Hematopoietic multipotent progenitor cell treated with erythropoietin and hydrocortisone succinate and interleukin-3 and kit ligand, for 6 days (in vitro differentiated cells): ENCODE measurements at regions not wholly inside any gene's neighbourhood (a gene's known extent, or its start where the extent isn't known, plus 50 kb on each side); places are given as distances from the start of the nearest gene placed in this dataset.

ENCODE experiments used
- DNase-seq: peaks from one replicate; pipeline ENCODE4 v3.0.0-alpha.2; 2015

- peak; percentile 47 for DNase-seq
Observed at GRCh38 chr3:72143966-72144717, 359.2 kb upstream of the PROK2 start.

DNA sequence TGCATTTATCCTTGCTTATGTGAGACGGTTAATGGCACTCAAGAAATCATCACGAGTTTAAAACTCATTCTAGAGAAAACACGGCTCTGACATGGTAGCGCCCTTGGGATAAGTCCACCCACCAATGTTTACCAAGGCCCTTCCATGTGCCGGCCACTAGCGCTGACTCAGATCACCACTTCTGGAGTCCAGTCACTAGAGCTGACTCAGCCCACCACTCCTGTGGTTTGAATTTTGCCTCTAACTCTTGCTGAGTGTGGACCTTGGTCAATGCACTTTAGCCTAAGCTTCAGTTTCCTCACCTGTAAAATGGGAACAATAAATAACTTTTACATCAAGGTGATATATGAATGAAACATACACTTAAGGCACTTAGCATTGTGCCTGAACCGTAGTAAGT is 358.4 kb upstream of the PROK2 start:
- no peak for DNase-seq

- DNase-seq: no peak
Observed at GRCh38 chr3:72142028-72142427, 357.1 kb upstream of the PROK2 start.

DNA sequence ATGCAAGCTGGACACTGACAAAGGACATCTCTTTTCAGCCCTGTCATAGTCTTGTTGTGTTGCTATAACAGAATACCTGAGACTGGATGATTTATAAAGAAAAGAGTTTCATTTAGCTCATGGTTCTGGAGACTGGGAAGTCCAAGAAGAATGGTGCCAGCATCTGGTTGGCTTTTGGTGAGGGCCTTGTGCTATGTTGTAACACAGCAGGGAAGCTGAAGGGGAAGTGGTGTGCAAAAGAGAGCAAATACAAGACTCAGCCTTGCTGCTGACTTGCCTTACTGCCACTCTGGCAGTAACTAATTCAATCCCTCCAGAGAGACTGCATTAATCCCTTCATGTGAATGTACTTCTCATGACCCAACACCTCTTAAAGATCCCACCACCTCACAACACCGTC is 356.3 kb upstream of the PROK2 start:
- no peak for DNase-seq

DNA sequence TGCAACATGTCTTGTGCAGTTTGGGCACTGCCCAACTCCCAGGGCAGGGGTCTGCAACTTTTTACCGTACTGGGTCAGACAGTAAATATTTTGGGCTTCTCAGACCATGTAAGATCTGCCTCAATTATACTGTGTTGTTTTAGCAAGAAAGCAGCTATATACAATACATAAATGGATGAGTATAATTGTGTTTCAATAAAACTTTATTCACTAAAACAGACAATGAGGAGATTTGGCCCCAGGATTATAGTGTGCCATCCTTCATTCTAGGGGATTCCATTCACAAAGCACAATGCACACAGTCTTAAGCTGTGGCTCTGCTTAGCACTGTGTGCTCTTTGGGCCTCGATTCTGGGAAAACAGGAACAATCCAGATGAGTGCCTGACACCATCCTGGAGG is 354.4 kb upstream of the PROK2 start:
- DNase-seq: no peak

DNA sequence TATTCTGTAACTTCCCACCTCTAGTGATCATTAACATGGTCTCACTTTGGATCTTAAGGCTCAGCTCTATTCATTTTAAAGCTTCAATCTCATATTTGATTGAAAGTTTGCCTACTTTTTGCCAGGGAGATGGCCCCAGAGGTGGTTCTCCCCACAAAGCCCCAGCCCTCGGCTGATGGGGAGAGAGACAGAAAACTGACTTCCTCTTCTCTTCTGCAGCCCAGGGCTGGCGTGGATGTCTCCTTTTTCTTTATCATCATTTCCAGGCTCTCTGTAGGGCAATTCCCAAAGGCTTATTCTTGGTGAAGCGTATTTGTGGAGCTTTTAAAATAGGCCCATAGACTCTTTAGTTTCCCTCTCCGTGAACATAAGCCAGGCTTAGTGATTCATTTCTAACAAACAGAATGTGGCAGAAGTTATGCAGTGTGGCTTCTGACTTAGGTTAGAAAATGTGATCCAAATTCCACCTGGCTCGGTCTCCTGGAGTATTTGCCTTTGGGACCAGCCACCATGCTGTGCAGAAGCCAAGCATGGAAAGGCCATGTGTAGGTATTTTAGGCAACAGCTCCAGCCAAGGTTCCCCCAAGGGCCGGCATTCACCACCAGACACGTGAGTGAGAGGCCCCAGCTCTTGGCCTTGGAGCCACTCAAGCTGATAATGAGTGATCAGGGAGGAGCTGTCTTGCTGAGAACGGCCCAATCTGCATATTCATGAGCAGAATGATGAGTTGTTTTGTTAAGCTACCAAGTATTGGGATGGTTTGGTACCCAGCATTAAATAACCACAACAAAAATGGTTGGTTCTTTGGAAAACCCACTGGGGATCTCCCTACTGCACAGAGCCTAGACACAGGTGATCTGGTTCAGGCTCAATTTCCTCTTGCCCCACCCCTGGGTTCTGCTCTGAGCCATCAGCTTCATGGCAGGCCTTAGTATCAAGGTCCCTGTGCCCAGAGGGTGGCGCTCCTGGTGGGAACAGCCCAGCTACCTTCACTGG is 353.2 kb upstream of the PROK2 start:
- DNase-seq: no peak

DNA sequence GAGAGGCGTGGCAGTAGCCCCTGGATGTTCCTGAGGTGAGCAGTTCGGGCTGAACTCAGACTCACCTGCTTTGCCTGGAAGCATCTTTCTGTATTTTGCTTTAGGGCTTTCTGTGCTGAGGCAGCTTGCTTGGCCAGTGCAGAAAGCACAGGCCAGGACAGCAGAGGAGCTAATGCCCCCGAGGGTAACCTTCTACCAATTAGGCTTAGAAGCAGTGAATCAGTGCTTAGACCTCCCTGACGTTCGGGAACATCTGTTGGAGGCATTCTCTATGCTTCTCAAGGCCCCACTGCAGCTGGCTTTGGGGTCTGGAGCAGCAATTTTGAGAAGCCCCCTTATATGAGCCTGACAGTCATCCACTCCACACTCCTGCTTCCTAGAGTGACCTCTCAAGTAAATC is 350.7 kb upstream of the PROK2 start:
- no peak for DNase-seq

DNA sequence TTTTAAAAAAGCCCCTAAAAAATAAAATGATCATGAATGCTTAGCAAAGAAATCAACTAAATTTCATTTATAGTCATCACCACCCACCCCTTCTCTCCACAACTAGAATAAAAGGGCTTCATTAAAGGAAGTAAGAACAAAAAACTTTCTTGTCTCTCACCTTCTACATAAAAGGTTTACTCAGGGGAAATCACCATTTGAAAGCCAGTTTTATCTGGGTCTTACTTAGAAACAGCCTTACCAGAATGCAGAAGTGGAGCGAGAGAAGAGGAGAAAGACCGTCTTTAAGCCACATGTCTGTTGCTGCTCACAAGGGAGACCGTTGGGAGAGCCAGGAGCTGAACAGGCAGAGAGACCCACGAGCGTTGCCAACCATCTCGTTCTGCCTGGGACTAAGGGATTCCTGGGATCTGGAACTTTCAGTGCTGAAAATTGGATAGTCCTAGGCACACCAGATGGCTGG is 350.1 kb upstream of the PROK2 start:
- DNase-seq: peak; percentile 41

- no peak for DNase-seq
Observed at GRCh38 chr3:72133329-72134011, 348.5 kb upstream of the PROK2 start.

GRCh38 chr3:72131899-72132298 is 347.0 kb upstream of the PROK2 start:
- no peak for DNase-seq

- DNase-seq: no peak
Observed at GRCh38 chr3:72130565-72130964, 345.6 kb upstream of the PROK2 start.

DNA sequence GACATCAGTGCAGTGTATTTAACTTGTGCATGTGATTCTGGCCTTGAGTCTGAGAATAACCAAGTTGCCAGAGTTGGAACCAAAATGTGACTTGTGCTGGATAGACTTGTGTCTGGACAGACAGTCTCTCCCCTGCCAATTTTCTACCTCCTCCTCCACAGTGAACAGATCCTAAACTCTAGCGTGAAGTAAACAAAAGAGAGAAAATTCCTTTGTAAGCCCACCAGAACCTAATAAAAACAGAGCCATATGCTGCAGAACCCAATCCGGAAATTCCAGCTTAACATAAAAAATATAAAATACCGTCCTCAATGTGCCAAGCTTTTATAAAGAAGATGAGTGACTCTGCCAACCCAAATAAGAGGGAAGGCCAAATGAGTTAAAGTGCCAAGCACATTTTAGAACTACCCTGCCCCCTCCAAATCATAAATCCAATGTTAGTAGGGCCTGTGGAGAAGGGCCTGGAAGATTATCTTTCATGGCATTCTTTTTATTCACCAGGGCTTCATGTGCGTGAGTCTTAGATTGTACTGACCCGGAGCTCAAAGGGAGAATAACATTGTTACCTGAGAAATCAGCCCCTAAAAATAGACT is 344.6 kb upstream of the PROK2 start:
- no peak for DNase-seq

GRCh38 chr3:72128921-72129320 is 344.0 kb upstream of the PROK2 start:
- DNase-seq: no peak

DNA sequence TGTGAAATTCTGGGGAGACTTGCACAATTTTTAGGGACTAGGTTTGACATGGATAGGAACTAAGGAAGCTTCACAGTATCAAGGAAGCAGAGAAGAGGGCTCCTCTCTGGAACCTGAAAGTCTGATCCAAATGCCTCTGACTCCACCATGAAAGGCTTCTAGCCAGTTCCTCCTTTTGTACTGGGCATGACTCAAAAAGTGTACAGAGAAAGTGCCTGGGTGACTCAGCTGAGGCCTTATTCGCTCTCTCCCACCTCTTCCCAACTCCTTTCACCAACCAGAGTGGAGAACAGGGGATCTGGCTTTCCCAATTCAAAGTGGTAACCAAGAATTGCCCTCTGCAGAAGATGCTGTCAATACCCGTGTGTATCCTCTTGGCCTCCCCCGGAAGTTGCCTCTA is 342.9 kb upstream of the PROK2 start:
- DNase-seq: no peak

GRCh38 chr3:72127224-72127612 is 342.3 kb upstream of the PROK2 start:
- no peak for DNase-seq

DNA sequence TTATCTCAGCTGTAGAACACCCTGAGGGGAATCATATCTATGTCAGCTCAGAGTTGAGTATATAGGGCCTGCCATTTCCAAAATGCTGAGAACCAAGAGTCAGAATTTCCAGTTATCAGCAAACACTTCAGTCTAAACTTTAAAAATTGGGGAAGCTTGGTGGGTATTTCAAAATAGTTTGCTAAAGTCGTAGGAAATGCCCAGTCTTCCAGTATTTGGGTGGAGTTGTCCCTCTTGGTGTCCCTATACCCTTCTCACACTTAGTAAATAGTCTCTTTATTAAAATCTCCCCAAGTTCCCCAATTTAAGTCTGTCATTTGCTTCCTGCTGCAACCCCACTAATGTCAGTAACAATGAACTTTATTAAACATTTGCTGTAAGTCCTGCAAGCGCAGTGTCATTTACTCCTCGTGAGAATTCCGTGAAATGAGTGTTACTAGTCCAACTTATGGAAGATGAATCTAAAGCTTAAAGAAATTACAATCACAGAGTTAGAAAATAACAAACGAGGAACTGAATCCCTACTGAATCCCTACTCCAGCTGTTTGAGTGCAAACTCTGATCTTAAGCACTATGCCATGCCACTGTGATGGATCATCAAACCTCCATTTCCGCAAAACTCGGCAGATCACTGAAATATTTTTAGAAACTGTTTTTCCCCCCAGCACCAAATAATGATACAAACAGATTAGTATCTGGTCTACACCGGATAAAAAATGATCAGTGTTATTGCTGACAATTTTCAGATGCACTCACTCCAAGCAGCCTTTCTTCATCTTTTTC is 341.7 kb upstream of the PROK2 start:
- DNase-seq: no peak

- DNase-seq: no peak
Observed at GRCh38 chr3:72123908-72124441, 339.0 kb upstream of the PROK2 start.

GRCh38 chr3:72120806-72121778 is 336.1 kb upstream of the PROK2 start:
- no peak for DNase-seq

- DNase-seq: no peak
Observed at GRCh38 chr3:72120039-72120438, 335.1 kb upstream of the PROK2 start.

DNA sequence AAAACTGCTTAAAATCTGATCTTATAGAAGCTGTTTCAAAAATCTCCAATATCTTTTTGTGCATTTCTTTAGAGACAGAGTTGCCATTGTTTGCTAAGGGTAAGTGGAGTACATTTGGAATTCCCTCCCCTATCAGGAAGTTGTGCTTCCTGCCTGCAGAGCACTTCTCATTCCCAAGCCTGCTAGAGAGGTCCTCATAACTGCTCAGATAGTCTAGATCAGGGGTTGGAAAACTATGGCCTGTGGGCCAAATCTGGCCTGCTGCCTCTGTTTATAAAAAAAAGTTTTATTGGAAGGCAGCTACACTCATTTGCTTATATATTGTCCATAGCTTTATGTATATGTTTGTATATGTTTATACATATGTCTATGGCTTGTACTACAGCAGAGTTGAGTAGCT is 333.7 kb upstream of the PROK2 start:
- no peak for DNase-seq

- DNase-seq: no peak
Observed at GRCh38 chr3:72116226-72116625, 331.3 kb upstream of the PROK2 start.
